Head of caudate nucleus (tissue), 42 donors: ENCODE measurements at regions not wholly inside any gene's neighbourhood (a gene's known extent, or its start where the extent isn't known, plus 50 kb on each side); places are given as distances from the start of the nearest gene placed in this dataset.
A peak's percentile ranks its signal among the peaks of the same experiment; 100 is the strongest.

Experiments
- DNase-seq, 42 donors: peaks; one replicate each; pipeline versions ENCODE4 v3.0.0 to v3.0.0-alpha.2; 2020 to 2021; ENCODE audit warnings: mixed read lengths in 7 of 42
- intact Hi-C: fragments of 100-400 bp; cut with DNase I; formaldehyde crosslinking; loops from one replicate; pipeline ENCODE4 v1.15.0; 2022

GRCh38 chr9:135414293-135414692, 65.3 kb upstream of the PPP1R26 start:
- intact Hi-C loops = loop anchor here (2.0 kb wide), 1 partner anchor 327 kb away; the partner anchor contains the start of gene OLFM1
- DNase-seq = peak in 2 of 42 donors; percentile 27 to 38

GRCh38 chr9:135415586-135415985, 64.0 kb upstream of the PPP1R26 start:
- intact Hi-C loops = loop anchor here (2.0 kb wide), 1 partner anchor 329 kb away; the partner anchor contains the start of gene OLFM1

GRCh38 chr9:135416664-135417290, 62.8 kb upstream of the PPP1R26 start:
- peak in 3 of 42 donors; percentile 23 to 27 (median 24) for DNase-seq
- intact Hi-C loops = no loop called here

More at GRCh38 chr9:135415586-135415985, 64.0 kb upstream of the PPP1R26 start:
- peak in 1 of 42 donors; percentile 28 for DNase-seq

GRCh38 chr9:135418161-135418560, 61.4 kb upstream of the PPP1R26 start:
- intact Hi-C loops = no loop called here
- DNase-seq = peak in 1 of 42 donors; percentile 38

GRCh38 chr9:135419106-135419505, 60.5 kb upstream of the PPP1R26 start:
- intact Hi-C loops = no loop called here
- DNase-seq = peak in 1 of 42 donors; percentile 18

GRCh38 chr9:135422341-135422944, 57.1 kb upstream of the PPP1R26 start:
- peak in 18 of 42 donors; percentile 7 to 62 (median 38) for DNase-seq
- intact Hi-C loops = no loop called here

- intact Hi-C loops = no loop called here
- DNase-seq = no peak
Observed at GRCh38 chr9:135423725-135424124, 55.9 kb upstream of the PPP1R26 start.
